IMR-90 (cell line): ENCODE measurements at regions not wholly inside any gene's neighbourhood (a gene's known extent, or its start where the extent isn't known, plus 50 kb on each side); places are given as distances from the start of the nearest gene placed in this dataset.

Experiments
- BHLHE40 ChIP-seq: fragments of 150-350 bp; IDR thresholded peaks from 2 replicates; pipeline ENCODE4 v1.6.1; 2016; ENCODE audit warnings: mild to moderate bottlenecking, low read depth, low read length
- CEBPB ChIP-seq: IDR thresholded peaks from 2 replicates; pipeline ENCODE4 v1.6.1; 2012; ENCODE audit warnings: low read depth, low read length, improper control_type of control experiment
- CHD1 ChIP-seq: IDR thresholded peaks from 2 replicates; pipeline ENCODE4 v1.6.1; 2012; ENCODE audit warnings: low read depth, low read length, improper control_type of control experiment
- CTCF ChIP-seq: conservative IDR thresholded peaks from 2 replicates; pipeline ENCODE4 v1.5.1; 2012; ENCODE audit warnings: mild to moderate bottlenecking, low read depth, low read length, improper control_type of control experiment
- ELK1 ChIP-seq: fragments of 150-350 bp; IDR thresholded peaks from 2 replicates; pipeline ENCODE4 v1.6.1; 2016; ENCODE audit warnings: low read depth, mild to moderate bottlenecking, low read length, moderate library complexity, borderline replicate concordance
- POLR2A ChIP-seq: IDR thresholded peaks from 2 replicates; pipeline ENCODE4 v1.6.1; 2012; ENCODE audit warnings: mild to moderate bottlenecking, low read depth, low read length
- RCOR1 ChIP-seq: IDR thresholded peaks from 2 replicates; pipeline ENCODE4 v1.6.1; 2012; ENCODE audit warnings: mild to moderate bottlenecking, low read length, improper control_type of control experiment; ENCODE audit not compliant: insufficient replicate concordance
- RFX5 ChIP-seq: IDR thresholded peaks from 2 replicates; pipeline ENCODE4 v1.8.0; 2012; ENCODE audit warnings: low read depth, mild to moderate bottlenecking, low read length, moderate library complexity
- SMC3 ChIP-seq: fragments of 150-350 bp; IDR thresholded peaks from 2 replicates; pipeline ENCODE4 v1.6.1; 2016; ENCODE audit warnings: low read depth, mild to moderate bottlenecking, antibody characterized with exemption, low read length, moderate library complexity

GRCh38 chr4:101644516-101644915 is 146.0 kb upstream of the BANK1 start:
- TF ChIP-seq SMC3 (no peak), POLR2A (no peak), CTCF (no peak), RCOR1 (no peak), ELK1 (no peak), CEBPB (no peak), BHLHE40 (no peak), RFX5 (no peak), CHD1 (no peak)
